GM12878 (cell line): ENCODE measurements at regions not wholly inside any gene's neighbourhood (a gene's known extent, or its start where the extent isn't known, plus 50 kb on each side); places are given as distances from the start of the nearest gene placed in this dataset.

Experiments
- ATAC-seq: fragments of 200-7000 bp; cut with Tn5 transposase; 3 replicates; pipeline ENCODE4 v1.9.1; 2020; ENCODE audit warnings: mild to moderate bottlenecking, moderate library complexity
- BruUV-seq: library from RNA; stranded (reverse); fragments of 400-500 nt; replicated peaks from 2 replicates; lab custom pipeline; 2021; lab: Mats Ljungman, UMichigan
- CTCF ChIA-PET: fragments of 300-600 bp; sonication (Branson Sonifier 250); formaldehyde crosslinking; extraction: SDS; loops from one replicate; lab custom pipeline; 2021; ENCODE audit warnings: inconsistent platforms; lab: Yijun Ruan, JAX
- POLR2A ChIA-PET: fragments of 350-600 bp; formaldehyde crosslinking; extraction: SDS; loops from one replicate; lab custom pipeline; 2021; ENCODE audit warnings: inconsistent platforms; lab: Charles Lee
- RAD21 ChIA-PET: fragments of 300-600 bp; sonication (Branson Sonifier 250); formaldehyde crosslinking; loops from one replicate; lab custom pipeline; 2023; ENCODE audit warnings: antibody characterized with exemption; ENCODE audit not compliant: unreplicated experiment; lab: Charles Lee
- SMC1A ChIA-PET: fragments of 300-600 bp; sonication (Branson Sonifier 250); formaldehyde crosslinking; loops from one replicate; lab custom pipeline; 2023; ENCODE audit not compliant: unreplicated experiment, uncharacterized antibody; lab: Charles Lee
- DNase-seq: peaks from one replicate; pipeline ENCODE4 v3.0.0-alpha.2; 2011; ENCODE audit warnings: low read depth, low spot score
- FAIRE-seq: peaks from 3 replicates; lab custom pipeline; 2011; peaks lifted over from hg19 to GRCh38; lab: Jason Lieb, UNC
- H2AFZ ChIP-seq: 2 replicates; pipeline ENCODE4 v1.6.0; 2011; ENCODE audit warnings: low read depth, low read length, control low read depth; ENCODE audit not compliant: control insufficient read depth
- H3K27ac ChIP-seq: 2 replicates; pipeline ENCODE4 v1.5.1; 2011; ENCODE audit warnings: control low read depth; ENCODE audit not compliant: control insufficient read depth, insufficient read depth
- H3K27me3 ChIP-seq, 2 experiments: replicated peaks in 1 of 2; 2 replicates each; pipeline versions ENCODE4 v1.6.0 to v1.6.1; 2011; ENCODE audit warnings: low read length in 1 of 2; ENCODE audit not compliant: control insufficient read depth in 2 of 2, insufficient read depth in 2 of 2
- H3K36me3 ChIP-seq, 2 experiments: 2 replicates each; pipeline ENCODE4 v1.5.1; 2011; ENCODE audit warnings: low read length in 1 of 2; ENCODE audit not compliant: control insufficient read depth in 2 of 2, insufficient read depth in 2 of 2
- H3K4me1 ChIP-seq: 2 replicates; pipeline ENCODE4 v1.6.1; 2011; ENCODE audit warnings: mild to moderate bottlenecking, low read length, moderate library complexity, mixed read lengths; ENCODE audit not compliant: control insufficient read depth, insufficient read depth
- H3K4me2 ChIP-seq: 2 replicates; pipeline ENCODE4 v1.6.0; 2011; ENCODE audit warnings: control low read depth; ENCODE audit not compliant: control insufficient read depth, insufficient read depth
- H3K4me3 ChIP-seq: fragments of 200-600 bp; sonication (generic); 2 replicates; pipeline ENCODE4 v1.5.1; 2016
- H3K79me2 ChIP-seq: 2 replicates; pipeline ENCODE4 v1.6.0; 2011; ENCODE audit warnings: low read length; ENCODE audit not compliant: control insufficient read depth, insufficient read depth
- H3K9ac ChIP-seq: 2 replicates; pipeline ENCODE4 v1.8.0; 2011; ENCODE audit warnings: low read length, control low read depth, mixed read lengths; ENCODE audit not compliant: control insufficient read depth, insufficient read depth
- H3K9me3 ChIP-seq: replicated peaks from 3 replicates; pipeline ENCODE4 v1.5.1; 2011; ENCODE audit warnings: mild to moderate bottlenecking, low read length; ENCODE audit not compliant: control insufficient read depth, insufficient read depth
- H4K20me1 ChIP-seq: 2 replicates; pipeline ENCODE4 v1.6.0; 2011; ENCODE audit not compliant: control insufficient read depth, insufficient read depth
- GATAD2B ChIP-seq: fragments of 450-650 bp; conservative IDR thresholded peaks from 2 replicates; pipeline ENCODE4 v1.6.1; 2017; ENCODE audit warnings: low read depth, mild to moderate bottlenecking, moderate library complexity
- NBN ChIP-seq: fragments of 450-650 bp; IDR thresholded peaks from 2 replicates; pipeline ENCODE4 v1.6.1; 2016
- RAD51 ChIP-seq: fragments of 450-650 bp; IDR thresholded peaks from 2 replicates; pipeline ENCODE4 v1.6.1; 2016; ENCODE audit warnings: moderate library complexity, mild to moderate bottlenecking, inconsistent platforms
- RUNX3 ChIP-seq: IDR thresholded peaks from 2 replicates; pipeline ENCODE4 v1.6.1; 2012; ENCODE audit warnings: low read length, inconsistent platforms
- WGBS: methylation state at CpG from one replicate; pipeline ENCODE4 v1.1.6; 2016; ENCODE audit warnings: low lambda C conversion rate; ENCODE audit not compliant: insufficient replicate concordance, insufficient coverage; ENCODE audit errors: missing lambda C conversion rate; 5-methylcytosine and 5-hydroxymethylcytosine counted together
- in situ Hi-C: fragments of 300-500 bp; cut with MboI; formaldehyde crosslinking; loops from 9 replicates; pipeline ENCODE4 v1.14.3; 2018; ENCODE audit warnings: mixed read lengths
- intact Hi-C: fragments of 100-400 bp; cut with micrococcal nuclease; formaldehyde crosslinking; loops from one replicate; pipeline ENCODE4 v1.14.2; 2022; ENCODE audit not compliant: unreplicated experiment

DNA sequence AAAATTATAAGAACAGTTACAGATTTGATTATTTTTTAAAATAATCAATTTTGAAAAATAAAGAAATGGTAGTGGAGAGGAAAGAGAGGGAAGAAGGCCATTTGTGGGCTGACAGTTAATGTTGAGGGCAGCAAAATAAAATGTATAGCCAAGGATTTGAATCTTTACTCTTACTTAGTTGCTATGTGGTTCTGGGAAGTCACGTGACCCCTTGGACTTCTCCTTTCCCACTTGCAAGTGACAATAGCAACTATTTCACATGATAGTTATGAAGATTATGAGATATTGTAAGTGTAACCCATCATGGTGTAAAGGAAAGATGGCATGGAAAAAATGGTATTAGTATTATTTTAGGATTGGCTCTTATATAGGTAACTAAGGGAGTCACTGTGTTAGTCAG, 567.3 kb upstream of the GHITM start:
- no TSS peak for BruUV-seq
- no peak overlapping the region for H3K9ac ChIP-seq
- in situ Hi-C loops = no loop called here
- FAIRE-seq = no peak
- WGBS = 29% methylated on average over 1 of the region's 1 CpG
- H2AFZ ChIP-seq = no peak overlapping the region
- ChIA-PET CTCF (interaction anchor here (1.1 kb wide), 1 partner anchor 31 kb away, joined by 3 read pairs; no protein-coding TSS in a partner anchor), POLR2A (no interaction called here), RAD21 (no interaction called here), SMC1A (no interaction called here)
- no peak overlapping the region for H3K4me3 ChIP-seq
- no peaks in the 10 kb centered on the region for H3K27me3 ChIP-seq
- H3K36me3 ChIP-seq = no peaks in the 10 kb centered on the region
- H3K79me2 ChIP-seq = no peaks in the 10 kb centered on the region
- no peaks in the 10 kb centered on the region for H4K20me1 ChIP-seq
- TF ChIP-seq RAD51 (peak; percentile 75), GATAD2B (no peak)
- ATAC-seq = no peak
- no peak overlapping the region for H3K4me2 ChIP-seq
- no peaks in the 10 kb centered on the region for H3K4me1 ChIP-seq
- H3K27ac ChIP-seq = no peak overlapping the region
- no peaks in the 10 kb centered on the region; the same call in 2 of the 3 replicates for H3K9me3 ChIP-seq
- intact Hi-C loops = no loop called here
- DNase-seq = no peak

DNA sequence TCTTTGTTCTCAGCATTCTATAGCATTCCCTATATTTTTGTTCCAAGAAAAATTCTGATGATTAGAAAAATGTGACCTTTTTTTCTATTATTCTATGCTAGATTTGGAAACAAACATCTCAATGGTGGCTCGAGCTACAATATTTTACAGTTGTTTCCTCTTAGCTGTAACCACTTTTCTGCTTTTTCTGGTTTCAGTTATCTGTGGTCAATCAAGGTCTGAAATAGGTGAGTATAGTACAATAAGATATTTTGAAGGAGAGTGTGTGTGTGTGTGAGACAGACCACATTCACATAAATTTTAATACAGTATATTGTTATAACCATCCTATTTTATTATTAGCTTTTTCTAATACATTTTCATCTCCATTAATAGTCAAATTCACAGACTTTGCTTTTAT, 564.5 kb upstream of the GHITM start:
- no peak overlapping the region for H3K27ac ChIP-seq
- in situ Hi-C loops (no loop called here), intact Hi-C loops (no loop called here)
- ChIA-PET POLR2A (no interaction called here), SMC1A (interaction anchor here (0.6 to 2.1 kb wide), 4 partner anchors 9 to 297 kb away, joined by 3 to 5 read pairs (median 4); no protein-coding TSS in a partner anchor), CTCF (interaction anchor here (1.1 kb wide), 1 partner anchor 171 kb away, joined by 3 read pairs; no protein-coding TSS in a partner anchor), RAD21 (no interaction called here)
- no peaks in the 10 kb centered on the region for H3K79me2 ChIP-seq
- BruUV-seq = no TSS peak
- TF ChIP-seq RUNX3 (peak; percentile 40), NBN (no peak)
- H3K4me3 ChIP-seq = no peak overlapping the region
- H3K9me3 ChIP-seq = no peaks in the 10 kb centered on the region; the same call in 2 of the 3 replicates
- no peaks in the 10 kb centered on the region for H3K4me1 ChIP-seq
- WGBS = 0% methylated on average over 1 of the region's 1 CpG
- H4K20me1 ChIP-seq = no peaks in the 10 kb centered on the region
- no peak overlapping the region for H3K9ac ChIP-seq
- ATAC-seq = peak; percentile 18; the same call in 1 of the 3 replicates
- H3K4me2 ChIP-seq = no peak overlapping the region
- no peak overlapping the region for H2AFZ ChIP-seq
- H3K27me3 ChIP-seq = no peaks in the 10 kb centered on the region
- DNase-seq = no peak
- FAIRE-seq = no peak
- H3K36me3 ChIP-seq = no peaks in the 10 kb centered on the region
